Ectodermal cell (in vitro differentiated cells): ENCODE measurements at regions not wholly inside any gene's neighbourhood (a gene's known extent, or its start where the extent isn't known, plus 50 kb on each side); places are given as distances from the start of the nearest gene placed in this dataset.

Experiments
- H3K27ac ChIP-seq: 2 replicates; pipeline ENCODE4 v1.7.0; 2013; ENCODE audit warnings: mild to moderate bottlenecking, low read depth, low read length; ENCODE audit not compliant: insufficient read depth, poor library complexity, severe bottlenecking
- H3K27me3 ChIP-seq: 2 replicates; pipeline ENCODE4 v1.7.0; 2013; ENCODE audit warnings: mild to moderate bottlenecking, low read length; ENCODE audit not compliant: insufficient read depth, control insufficient read depth, poor library complexity, severe bottlenecking
- H3K36me3 ChIP-seq: one replicate; pipeline ENCODE4 v1.7.0; 2013; ENCODE audit warnings: low read length; ENCODE audit not compliant: control insufficient read depth, insufficient read depth
- H3K4me1 ChIP-seq: one replicate; pipeline ENCODE4 v1.7.0; 2013; ENCODE audit warnings: low read length; ENCODE audit not compliant: control insufficient read depth, insufficient read depth
- H3K4me3 ChIP-seq: 2 replicates; pipeline ENCODE4 v1.7.0; 2013; ENCODE audit warnings: low read depth, low read length, control low read depth; ENCODE audit not compliant: insufficient read depth
- H3K9me3 ChIP-seq: 2 replicates; pipeline ENCODE4 v1.7.0; 2013; ENCODE audit warnings: mild to moderate bottlenecking, low read length, moderate library complexity; ENCODE audit not compliant: control insufficient read depth
- WGBS, 2 experiments: methylation state at CpG; one replicate each; pipeline ENCODE4 v1.1.7; 2013; ENCODE audit warnings: missing lambda C conversion rate in 2 of 2; 5-methylcytosine and 5-hydroxymethylcytosine counted together

GRCh38 chr5:92513067-92513466, 1068.0 kb downstream of the NR2F1-AS1 start:
- WGBS, 2 experiments: 90 to 92% methylated on average over 1 of the region's 1 CpG
- Histone ChIP-seq H3K27ac (no peak overlapping the region), H3K27me3 (no peaks in the 10 kb centered on the region), H3K36me3 (no peaks in the 10 kb centered on the region), H3K4me1 (no peaks in the 10 kb centered on the region), H3K9me3 (no peaks in the 10 kb centered on the region), H3K4me3 (no peak overlapping the region)

DNA sequence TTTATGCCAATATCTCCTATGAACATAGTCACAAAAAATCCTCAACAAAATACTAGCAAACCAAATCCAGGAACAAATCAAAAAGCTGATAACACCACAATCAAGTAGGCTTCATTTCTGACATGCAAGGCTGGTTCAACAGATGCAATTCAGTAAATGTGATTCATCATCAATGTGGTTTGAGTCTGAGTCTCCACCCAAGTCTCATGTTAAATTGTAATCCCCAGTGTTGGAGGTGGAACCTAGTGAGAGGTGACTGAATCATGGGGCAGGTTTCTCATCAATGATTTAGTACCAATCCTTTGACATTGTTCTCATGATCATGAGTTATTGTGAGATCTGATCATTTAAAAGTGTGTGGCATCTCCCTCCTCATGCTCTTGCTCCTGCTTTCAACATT, 1072.7 kb downstream of the NR2F1-AS1 start:
- Histone ChIP-seq H3K36me3 (no peaks in the 10 kb centered on the region), H3K27ac (no peak overlapping the region), H3K9me3 (no peaks in the 10 kb centered on the region), H3K4me1 (no peaks in the 10 kb centered on the region), H3K27me3 (no peaks in the 10 kb centered on the region), H3K4me3 (no peak overlapping the region)

DNA sequence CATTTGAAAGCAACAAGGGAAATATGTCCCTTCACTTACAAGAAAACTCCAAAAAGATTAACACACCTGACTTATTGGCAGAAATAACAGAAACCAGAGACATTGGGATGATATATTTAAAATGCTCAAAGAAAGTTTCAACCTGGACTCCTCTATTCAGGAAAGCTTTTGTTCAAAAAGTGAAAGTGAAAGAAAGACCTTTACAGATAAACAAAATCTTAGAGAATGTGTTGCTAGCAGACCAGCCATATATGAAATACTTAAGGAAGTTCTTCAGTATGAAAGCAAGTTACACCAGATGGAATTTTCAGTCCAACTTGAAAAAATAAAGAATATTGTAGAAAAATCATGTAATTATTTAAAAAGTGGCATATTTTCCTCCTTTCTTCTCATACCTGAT, 1075.1 kb downstream of the NR2F1-AS1 start:
- Histone ChIP-seq H3K4me3 (no peak overlapping the region), H3K36me3 (no peaks in the 10 kb centered on the region), H3K27me3 (no peaks in the 10 kb centered on the region), H3K27ac (no peak overlapping the region), H3K4me1 (no peaks in the 10 kb centered on the region), H3K9me3 (no peaks in the 10 kb centered on the region)

DNA sequence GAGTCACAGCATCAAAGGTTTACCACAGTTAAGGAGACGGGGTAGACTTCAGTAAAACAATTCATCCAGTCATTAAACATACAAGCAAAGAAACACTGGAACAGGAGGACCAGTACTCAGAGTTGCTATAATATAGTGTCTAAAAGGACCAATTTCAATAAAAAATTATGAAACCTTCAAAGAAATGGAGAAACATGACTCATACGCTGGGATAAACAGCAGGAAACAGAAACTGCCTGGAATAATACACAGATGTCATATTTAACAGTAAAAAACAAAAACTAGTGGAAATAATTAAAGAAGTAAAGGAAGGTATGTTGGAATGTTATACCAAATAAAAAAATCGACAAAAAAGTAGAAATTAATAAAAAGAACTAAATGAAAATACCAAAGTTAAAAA, 1075.9 kb downstream of the NR2F1-AS1 start:
- no peak overlapping the region for H3K27ac ChIP-seq
- H3K4me1 ChIP-seq: no peaks in the 10 kb centered on the region
- H3K27me3 ChIP-seq: no peaks in the 10 kb centered on the region

DNA sequence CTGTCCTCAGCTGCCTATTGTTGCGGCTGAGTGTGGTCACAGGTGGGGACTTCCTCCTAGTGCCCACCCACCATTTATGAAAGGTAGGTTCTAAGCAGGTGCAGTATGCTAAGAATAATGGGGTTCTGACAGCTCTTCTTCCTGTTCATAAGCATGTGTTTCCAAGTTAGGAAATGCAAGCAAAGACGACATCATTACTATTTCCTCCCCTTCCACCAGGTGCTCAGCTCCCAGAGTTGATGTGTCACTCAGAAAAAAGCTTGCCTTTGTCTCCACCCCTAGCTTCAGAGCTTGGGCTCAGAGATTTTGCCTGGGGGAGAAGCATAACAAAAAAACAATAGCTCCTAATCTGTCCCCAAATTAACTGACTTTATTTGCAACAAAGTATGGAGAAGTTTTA, 1076.7 kb downstream of the NR2F1-AS1 start:
- H3K4me1 ChIP-seq: no peaks in the 10 kb centered on the region
- 88 to 97% methylated on average over 2 of the region's 2 CpGs for WGBS, 2 experiments
- H3K36me3 ChIP-seq: no peaks in the 10 kb centered on the region
- H3K9me3 ChIP-seq: no peaks in the 10 kb centered on the region
- no peaks in the 10 kb centered on the region for H3K27me3 ChIP-seq
- no peak overlapping the region for H3K4me3 ChIP-seq
- no peak overlapping the region for H3K27ac ChIP-seq

More for the DNA sequence above, 1075.9 kb downstream of the NR2F1-AS1 start:
- H3K4me3 ChIP-seq: no peak overlapping the region
- no peaks in the 10 kb centered on the region for H3K9me3 ChIP-seq
- 100% methylated on average over 1 to 2 of the region's 3 CpGs for WGBS, 2 experiments
- H3K36me3 ChIP-seq: no peaks in the 10 kb centered on the region

GRCh38 chr5:92500752-92501151, 1080.3 kb downstream of the NR2F1-AS1 start:
- H3K27me3 ChIP-seq: no peaks in the 10 kb centered on the region
- no peak overlapping the region for H3K4me3 ChIP-seq
- H3K27ac ChIP-seq: no peak overlapping the region
- no peaks in the 10 kb centered on the region for H3K36me3 ChIP-seq
- WGBS, 2 experiments: 89 to 97% methylated on average over 1 to 2 of the region's 2 CpGs
- no peaks in the 10 kb centered on the region for H3K9me3 ChIP-seq
- H3K4me1 ChIP-seq: no peaks in the 10 kb centered on the region

GRCh38 chr5:92496545-92496944, 1084.5 kb downstream of the NR2F1-AS1 start:
- Histone ChIP-seq H3K9me3 (no peaks in the 10 kb centered on the region), H3K4me1 (no peaks in the 10 kb centered on the region), H3K4me3 (no peak overlapping the region), H3K27ac (no peak overlapping the region), H3K36me3 (no peaks in the 10 kb centered on the region), H3K27me3 (no peaks in the 10 kb centered on the region)

DNA sequence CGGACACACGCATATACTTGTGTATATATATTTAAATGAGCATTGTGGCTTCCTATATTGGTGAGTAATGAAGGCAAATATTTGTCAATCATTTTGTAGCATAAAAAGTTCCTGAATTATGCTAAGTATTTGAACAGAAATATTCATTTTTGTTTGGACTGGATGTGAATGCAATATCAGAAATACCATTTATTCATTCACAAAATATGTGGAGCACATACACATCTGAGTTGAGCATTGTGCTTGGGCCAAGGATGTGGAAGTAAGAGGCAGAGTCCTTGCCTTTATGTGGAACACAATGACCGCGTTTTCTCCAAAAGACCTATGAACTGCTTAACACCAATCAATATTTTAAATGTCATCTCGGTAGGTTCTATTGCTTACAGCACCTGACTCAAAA, 1086.5 kb downstream of the NR2F1-AS1 start:
- 91 to 95% methylated on average over 5 of the region's 5 CpGs for WGBS, 2 experiments
- Histone ChIP-seq H3K4me1 (no peaks in the 10 kb centered on the region), H3K36me3 (no peaks in the 10 kb centered on the region)

GRCh38 chr5:92492908-92493307, 1088.1 kb downstream of the NR2F1-AS1 start:
- Histone ChIP-seq H3K4me1 (no peaks in the 10 kb centered on the region), H3K27ac (no peak overlapping the region), H3K4me3 (no peak overlapping the region), H3K36me3 (no peaks in the 10 kb centered on the region), H3K27me3 (no peaks in the 10 kb centered on the region), H3K9me3 (no peaks in the 10 kb centered on the region)
- 89 to 95% methylated on average over 2 to 3 of the region's 3 CpGs for WGBS, 2 experiments

More for the DNA sequence above, 1086.5 kb downstream of the NR2F1-AS1 start:
- Histone ChIP-seq H3K27ac (no peak overlapping the region), H3K4me3 (no peak overlapping the region), H3K27me3 (no peaks in the 10 kb centered on the region), H3K9me3 (no peaks in the 10 kb centered on the region)

DNA sequence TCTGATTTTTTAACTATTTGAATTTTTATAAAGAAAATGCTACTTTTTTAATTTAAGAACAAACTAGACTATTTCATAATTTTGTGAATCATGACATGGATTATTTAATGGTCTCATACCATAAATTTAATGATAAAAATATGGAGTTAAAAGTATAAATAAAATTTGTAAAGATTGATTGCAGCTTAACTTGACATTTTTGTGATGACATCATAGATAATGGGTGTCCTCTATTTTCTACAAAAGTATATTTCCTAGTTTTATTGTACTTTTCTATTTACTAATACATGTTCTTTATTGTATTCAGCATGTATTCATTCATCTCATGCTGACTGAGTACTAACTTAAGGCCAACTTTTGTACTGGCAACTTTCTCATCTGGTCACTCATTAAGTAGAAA, 1096.5 kb downstream of the NR2F1-AS1 start:
- H3K9me3 ChIP-seq: no peaks in the 10 kb centered on the region
- no peaks in the 10 kb centered on the region for H3K4me1 ChIP-seq
- H3K36me3 ChIP-seq: no peaks in the 10 kb centered on the region
- no peak overlapping the region for H3K4me3 ChIP-seq
- no peaks in the 10 kb centered on the region for H3K27me3 ChIP-seq
- no peak overlapping the region for H3K27ac ChIP-seq

- H3K27ac ChIP-seq: no peak overlapping the region
- H3K4me3 ChIP-seq: no peak overlapping the region
- peaks cover 6% of the 10 kb centered on the region for H3K9me3 ChIP-seq
- 91 to 100% methylated on average over 1 of the region's 1 CpG for WGBS, 2 experiments
- H3K4me1 ChIP-seq: no peaks in the 10 kb centered on the region
- H3K27me3 ChIP-seq: no peaks in the 10 kb centered on the region
- H3K36me3 ChIP-seq: no peaks in the 10 kb centered on the region
Measured at GRCh38 chr5:92472981-92473566, 1090.0 kb upstream of the ARRDC3 start.
